Stimulated activated CD8-positive, alpha-beta memory T cell treated with anti-CD3 and anti-CD28 coated beads, Interleukin-4, amount 100 ng/mL, for 4 hours (primary cell): ENCODE measurements at regions not wholly inside any gene's neighbourhood (a gene's known extent, or its start where the extent isn't known, plus 50 kb on each side); places are given as distances from the start of the nearest gene placed in this dataset.

Experiments
- DNase-seq, 2 donors: peaks; one replicate each; pipeline ENCODE4 v3.0.0-alpha.2; 2020; ENCODE audit warnings: low read depth in 2 of 2, low spot score in 1 of 2

DNA sequence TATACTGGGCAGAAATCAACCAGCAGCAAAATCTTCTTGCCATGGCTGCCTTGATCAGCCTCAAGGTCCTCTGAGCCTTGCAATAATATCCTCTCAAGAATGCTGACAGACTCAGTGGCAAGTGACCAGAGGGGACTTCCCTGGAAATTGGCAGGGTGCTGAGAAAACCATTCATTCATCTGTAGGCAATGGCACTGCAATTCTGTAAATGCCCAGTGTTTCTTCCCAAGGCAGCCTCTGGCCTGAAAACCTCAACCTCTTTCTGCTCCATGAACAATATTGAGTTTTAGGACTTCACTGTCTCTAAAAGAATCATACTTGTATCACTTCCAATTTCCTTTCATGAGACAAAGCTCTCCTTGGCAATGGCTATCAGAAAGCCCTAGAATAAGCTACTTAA lies 754.3 kb upstream of the TENM3 start:
- DNase-seq, result no peak

DNA sequence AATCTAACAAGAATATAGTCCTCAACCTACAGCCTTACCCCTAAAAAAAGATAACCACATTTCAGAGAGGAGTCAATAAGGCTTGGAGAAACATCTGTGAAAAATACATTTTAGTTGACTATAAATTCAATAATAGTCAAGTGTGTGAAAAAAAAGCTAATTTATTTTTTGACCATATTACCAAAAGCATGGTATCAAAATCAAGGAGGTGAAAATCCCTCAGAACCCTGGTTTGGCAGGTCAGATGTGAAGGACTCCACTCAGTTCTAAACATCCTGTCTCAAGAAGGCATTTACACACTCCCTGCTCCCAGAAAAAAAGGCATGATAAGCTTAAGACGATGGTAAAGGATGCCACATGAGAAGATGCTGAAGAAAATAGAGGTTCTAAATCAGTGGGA lies 745.1 kb upstream of the TENM3 start:
- no peak for DNase-seq

DNA sequence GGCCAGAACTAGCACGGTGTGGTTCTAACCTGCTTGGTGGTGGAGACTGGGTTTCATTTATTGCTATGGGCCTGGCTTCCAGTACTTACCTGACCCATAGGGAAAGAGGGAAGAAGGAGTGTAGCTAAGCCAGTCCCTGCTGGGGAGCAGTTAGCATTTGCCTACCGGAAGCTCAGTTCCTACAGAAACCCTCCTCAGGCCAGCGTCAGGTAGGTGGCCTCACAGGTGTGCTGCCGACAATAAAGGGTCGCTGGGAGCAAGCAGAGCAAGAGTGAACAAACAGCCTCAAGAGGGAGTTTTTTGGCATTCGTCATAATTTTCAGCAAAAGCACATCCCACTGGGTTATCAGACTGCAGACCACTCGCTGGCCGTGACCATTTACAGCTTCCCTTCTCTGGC lies 740.6 kb upstream of the TENM3 start:
- DNase-seq, result no peak

DNA sequence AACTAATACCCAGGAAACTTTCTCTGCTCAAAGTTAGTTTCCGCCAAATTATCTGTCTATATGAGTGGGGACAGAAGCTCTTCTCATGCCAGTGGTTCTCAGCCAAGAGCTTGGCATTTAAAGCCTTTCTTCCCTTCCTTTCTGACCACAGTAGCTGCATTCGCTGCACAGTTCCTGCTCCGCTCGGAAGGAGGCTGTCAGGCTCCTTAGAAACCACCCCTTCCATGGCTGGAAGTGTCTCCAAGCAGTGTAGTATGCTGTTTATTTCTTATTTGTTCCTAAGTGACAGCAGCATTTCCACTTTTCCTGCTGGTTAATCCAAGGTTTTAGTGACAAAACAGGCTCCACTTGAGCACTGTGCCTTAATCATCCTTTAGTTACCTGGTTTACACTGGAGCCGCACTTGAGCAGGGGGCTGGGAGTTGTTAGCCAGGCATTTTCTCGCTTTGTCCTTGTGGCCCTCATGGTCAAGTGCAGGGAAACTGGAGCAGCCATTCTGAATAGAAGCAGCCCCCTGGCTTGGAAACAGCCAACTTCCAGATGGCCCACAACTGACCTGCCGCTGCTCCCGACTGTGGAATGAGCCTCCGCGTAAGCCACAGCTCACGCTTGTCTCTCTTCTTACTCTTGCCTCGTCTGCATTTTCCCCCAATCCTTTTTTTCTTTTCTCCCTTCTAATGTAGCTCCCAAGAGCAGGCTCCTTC lies 739.4 kb upstream of the TENM3 start:
- no peak for DNase-seq

DNA sequence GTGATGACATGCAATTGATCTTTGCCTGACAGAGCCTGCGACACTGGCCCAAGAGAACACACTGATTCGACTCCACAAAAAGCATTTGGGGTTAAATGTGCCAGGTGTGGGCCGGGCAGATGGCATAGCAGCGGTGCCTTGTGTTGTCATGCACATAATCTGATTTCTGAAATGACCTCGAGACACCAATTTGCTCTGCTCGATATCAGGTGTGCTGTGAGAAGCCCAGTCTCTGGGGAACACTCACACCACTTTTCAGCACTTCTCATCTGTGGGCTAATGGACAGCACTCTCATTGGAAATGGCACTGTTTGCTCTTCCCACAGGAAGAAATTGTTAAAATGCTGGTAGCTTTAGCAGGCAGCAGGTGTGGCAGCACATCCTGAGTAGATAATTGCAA lies 738.3 kb upstream of the TENM3 start:
- DNase-seq, result no peak

DNA sequence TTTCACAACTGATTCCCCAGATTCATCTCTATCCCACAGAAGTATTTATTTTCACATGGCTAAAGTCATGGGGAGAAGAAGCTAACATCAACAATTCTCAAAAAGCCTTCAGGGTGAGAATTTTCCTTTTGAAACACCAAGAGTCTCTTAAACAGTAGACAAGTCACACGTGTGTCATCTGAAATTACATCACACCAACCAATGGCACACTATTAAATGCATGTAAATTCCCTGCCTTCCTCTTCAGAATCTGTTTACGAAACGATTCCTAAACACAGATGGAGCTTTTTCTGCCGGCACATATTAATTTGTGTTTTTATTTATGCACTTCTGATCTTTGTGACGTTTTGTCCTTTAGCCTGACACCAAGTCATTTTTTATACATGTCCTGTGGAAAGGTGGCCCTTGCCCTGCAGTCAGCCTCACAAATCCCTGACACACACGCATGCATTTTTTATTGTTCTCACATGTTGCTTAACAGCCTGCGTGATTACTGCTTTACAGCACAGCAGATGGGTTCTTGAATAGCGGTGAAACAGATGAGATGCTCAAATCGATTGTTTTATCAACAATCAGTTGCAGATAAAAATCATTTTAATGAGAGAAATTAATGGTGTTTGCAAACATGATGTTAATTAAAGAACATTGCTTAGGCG lies 735.9 kb upstream of the TENM3 start:
- no peak for DNase-seq

DNA sequence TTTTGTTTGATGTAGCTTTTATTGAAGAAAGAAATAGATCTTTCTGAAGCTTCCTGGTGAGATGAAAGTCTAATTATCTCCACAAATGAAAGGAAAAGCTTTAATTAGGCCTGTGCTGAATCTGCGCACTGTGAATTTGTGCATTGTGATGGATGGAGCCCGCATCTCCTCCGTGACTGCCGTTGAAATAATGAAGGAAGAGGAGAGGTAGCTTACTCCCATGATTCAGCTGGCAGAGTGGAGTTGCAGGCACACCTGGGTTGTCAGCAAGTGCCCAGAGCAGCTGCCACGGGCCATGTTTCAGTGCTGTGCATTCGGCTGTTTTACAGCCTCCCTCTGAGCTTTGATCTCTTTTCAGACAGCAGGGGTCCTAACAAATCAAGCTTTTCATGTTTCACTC lies 735.3 kb upstream of the TENM3 start:
- no peak for DNase-seq

DNA sequence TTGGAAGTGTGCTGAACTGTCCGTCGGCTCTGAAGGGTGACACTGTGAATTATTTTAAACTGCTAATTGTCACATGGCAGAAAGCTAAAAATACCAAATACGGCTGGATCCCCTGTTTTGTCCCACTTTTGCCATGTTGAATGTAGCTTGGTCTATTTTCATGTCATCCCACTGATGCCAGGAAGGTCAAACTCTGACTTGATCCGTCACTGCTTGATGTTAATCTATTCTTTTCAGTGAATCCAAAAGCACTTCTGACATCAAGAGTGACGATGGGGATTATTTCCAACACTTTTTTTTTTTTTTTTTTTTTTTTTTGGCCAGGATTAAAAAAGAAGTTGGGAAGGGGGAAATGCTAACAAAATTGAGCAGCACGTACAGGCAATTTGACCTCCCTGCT lies 734.6 kb upstream of the TENM3 start:
- DNase-seq, result no peak

DNA sequence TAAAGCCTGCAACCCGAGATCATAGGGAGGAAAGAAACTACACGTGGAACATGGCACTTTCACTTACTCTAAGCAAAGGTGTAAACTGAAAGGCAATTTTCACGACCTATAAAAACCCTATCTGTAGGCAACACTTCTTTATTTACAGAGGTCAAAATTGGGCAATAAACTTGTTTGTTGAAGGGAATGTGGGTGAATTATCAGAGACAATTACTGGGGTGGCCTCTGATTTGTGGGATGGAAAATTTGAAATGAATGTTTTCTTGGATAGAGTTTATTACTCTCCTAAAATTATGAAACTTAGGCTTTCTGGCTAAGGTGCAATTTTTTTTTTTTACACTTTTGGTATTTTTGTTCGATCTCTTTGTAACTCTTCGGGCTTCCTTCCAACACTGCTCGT lies 734.1 kb upstream of the TENM3 start:
- no peak for DNase-seq

DNA sequence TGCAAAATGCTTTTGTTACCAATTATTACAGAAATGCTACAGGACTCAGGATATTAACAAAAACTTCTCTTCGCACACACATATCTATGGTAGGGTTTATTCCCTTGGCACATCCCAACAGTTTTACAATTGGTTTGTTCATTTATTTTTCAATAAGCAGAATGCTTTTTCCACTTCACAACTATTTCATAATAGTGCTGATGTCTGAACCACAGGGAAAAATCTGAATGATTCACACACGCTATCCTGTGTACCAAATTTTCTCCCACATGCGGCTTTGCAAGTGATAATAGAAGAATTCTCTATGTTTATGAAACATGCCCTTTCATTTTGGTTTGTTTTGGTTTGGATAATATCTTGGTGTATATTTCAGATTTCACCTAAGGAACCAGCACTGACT lies 725.7 kb upstream of the TENM3 start:
- DNase-seq, result no peak

DNA sequence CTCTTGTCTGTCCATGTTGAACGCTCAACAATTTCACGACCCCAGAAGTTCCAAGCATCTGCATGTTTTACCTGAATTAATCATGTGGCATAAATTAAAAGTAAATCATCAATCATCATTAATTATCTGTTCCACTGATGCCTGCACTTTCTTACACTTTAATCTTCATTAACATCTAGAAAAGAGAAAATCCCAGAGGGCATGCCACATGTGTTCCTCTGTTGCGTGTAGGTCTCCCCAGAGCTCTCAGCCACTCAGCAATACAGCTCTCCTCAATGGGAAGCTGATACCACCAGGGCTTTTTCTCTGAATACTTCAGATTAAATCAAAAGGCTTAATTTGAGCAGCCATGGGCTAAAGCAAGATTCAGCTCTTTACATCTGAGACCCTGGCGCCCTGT lies 722.4 kb upstream of the TENM3 start:
- DNase-seq, result no peak

DNA sequence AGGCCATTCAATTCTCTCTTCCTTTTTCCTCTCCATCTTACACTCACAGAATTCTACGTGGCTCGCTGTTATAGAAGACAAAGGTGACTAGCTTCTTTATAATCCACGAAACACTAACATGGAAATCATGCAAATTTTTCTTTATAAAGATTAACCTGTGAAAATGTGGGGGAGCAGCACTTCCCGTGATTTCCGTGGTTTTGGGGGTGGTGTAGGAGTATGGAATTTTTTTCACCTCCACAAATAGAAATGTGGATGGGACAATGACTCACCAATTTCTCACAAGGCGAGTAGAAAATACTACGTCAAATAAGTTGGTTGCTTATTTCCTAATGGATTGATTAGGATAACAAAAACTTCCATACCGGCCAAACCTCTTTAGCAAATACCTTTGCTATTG lies 719.2 kb upstream of the TENM3 start:
- no peak for DNase-seq

DNA sequence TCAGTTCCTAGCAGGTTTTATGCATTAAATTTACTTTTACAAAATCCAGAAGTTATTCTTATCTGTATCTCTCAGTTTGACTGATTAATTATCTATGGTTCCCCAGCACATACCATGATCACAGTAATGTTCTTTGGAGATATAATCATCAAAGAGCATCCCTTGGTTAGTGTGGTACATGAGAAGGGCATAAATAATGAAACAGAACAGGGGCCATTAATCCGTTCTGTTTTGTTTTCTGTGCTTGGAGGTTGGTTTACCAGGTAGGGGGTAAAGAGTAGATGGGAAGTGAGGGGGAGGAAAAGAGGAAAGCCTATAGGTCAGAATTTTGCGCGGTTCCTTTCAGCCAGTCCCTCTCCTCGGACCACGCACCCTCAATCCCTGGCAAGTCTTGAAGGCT lies 718.7 kb upstream of the TENM3 start:
- no peak for DNase-seq

DNA sequence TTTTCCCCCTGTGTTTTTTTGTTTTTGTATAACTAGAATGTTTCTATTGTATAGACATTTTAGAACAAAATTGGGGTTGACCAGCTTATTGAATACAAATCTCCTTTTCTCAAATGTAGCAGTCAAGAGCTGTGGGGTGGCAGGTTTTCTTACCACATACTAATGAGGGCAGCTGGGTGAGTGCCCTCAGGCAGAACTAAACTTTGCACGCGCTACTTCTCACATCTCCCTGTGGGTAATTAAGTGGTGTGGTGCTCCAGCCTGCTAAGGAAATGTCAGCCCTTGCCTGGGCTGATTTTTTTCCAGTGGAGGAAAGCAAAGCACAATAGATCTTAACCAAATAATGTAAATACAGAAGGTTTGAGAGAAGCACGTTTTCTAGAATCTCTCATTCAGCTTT lies 717.6 kb upstream of the TENM3 start:
- DNase-seq, result no peak

DNA sequence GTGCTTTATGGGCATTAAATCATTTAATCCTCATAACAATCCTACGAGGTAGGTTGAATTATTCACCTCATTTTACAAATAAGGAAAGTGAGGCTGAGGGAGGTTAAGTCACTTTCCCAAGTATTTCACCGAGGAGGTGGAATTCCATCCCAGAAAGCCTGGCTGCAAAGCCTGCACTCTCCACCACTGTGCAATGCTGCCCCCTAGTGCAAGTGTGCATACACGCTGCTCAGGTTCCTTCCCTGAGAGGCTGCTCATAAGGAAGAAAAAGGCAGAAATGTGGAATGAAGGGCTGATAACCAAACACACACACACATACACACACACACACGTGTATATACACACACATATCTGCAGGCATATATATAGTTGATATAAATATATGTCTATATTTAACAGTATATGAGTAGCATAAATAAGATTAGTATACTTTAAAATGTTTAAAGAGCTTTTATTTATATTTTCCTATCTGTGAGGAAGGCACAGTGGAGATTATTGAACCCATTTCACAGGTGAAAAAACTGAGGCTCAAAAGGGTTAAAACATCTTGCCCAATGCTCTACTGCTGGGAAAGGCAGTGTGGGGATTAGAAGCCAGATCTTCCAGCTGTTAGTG lies 714.5 kb upstream of the TENM3 start:
- no peak for DNase-seq

DNA sequence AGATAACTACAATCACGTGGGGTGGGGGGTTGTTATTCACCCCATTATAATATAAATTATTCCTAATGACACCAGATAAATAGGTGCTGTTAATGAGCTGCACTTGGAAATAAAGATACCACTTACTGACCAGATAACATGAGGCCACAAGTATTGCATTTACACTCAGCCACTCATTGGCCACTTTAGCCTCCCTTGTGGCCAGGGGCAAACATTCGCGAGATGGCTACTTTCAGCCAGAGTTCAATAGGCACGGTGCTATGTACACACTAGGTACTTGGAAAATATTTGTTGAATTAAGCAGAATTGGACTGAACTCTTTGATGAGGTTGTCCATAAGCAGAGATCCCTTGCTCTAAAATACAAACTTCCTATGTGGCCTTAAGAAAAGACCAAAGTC lies 713.7 kb upstream of the TENM3 start:
- no peak for DNase-seq

DNA sequence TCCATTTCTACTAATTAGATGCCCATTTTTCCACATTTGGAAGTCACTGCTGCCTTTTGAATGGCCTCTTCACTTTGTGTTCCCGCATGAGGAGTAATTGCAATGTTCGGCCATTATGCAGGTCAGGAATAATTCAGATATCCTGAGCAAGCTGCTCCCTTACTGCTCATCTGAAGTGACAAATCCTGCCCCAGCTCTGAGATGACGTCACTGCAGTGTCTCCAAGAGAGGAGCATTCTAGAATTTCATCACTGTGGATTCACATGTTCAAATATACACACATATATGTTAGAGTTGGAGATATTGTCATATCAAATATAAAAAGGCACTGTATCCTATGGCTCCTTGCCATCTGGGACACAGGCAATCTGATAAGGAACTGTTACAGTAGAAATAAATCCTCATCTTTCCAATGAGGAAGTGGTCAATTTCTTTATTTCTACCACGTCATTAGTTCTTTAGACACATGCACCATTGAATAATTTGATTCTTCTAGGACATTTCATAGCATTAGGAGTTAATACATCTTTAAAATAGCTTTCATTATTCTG lies 706.9 kb upstream of the TENM3 start:
- DNase-seq, result no peak

DNA sequence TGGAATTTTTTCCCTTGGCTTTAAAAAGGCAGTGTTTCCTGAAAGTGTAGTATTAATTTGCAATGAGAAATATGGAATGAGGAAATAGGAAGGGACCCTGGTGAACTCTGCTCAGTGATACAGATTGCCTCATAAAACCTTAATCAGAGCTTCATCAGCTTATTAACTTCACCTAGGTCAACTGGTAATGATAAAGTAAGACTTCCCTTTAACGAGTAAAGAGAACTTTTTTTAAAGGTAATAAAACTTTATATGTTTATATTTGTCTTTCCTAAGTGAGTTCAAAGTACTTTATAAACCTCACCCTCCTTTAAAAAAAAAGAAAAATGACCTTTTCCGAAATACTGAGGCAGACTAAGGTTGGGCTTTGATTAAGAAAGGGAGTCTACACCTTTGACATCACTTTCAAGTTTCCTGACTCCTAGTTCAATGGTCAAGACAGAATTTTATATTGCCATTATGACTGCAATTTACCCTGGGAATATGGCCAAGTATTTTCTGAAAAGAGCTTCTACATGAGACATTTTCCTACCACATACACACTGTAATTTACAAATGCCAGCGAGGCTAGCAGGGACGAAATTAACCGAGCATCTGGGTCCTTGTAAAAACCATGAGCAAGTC lies 706.3 kb upstream of the TENM3 start:
- DNase-seq, result no peak

DNA sequence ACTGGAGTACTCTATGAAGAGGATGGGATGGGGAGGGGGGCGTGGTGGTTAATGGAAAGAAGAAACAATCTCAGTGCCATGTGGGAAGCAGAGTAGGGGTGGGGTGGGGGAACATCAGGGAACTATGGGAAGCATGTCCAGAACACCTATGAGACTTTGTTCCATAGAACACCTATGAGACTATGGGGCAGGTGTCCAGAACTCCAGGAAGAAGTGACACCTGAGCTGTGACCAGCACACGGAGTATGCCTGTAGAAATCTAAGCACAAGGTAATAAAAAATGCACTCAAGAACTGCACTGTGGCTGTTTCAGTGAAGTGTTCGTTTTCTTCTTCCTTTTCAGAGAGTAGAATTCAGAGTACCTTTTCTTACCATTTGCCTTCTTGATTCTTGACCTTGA lies 704.8 kb upstream of the TENM3 start:
- no peak for DNase-seq

DNA sequence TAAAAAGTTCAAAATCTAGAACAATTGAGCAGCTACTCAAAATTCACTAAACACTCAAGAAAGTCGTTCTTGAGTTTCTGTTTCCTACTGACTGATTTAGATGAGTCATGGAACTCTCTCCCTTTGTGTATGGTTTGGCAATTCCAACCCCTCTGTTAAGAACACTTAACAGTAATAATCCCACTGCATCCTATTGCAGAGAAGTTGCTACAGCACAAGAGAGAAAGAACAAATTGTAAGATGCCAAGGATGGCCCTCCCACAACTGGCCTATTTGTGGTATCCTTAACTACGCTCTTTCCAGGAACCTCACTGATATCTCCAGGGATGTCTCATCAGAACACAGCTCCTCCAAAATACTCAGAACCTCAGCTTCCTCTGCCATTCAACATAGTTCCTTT lies 701.8 kb upstream of the TENM3 start:
- DNase-seq, result no peak

DNA sequence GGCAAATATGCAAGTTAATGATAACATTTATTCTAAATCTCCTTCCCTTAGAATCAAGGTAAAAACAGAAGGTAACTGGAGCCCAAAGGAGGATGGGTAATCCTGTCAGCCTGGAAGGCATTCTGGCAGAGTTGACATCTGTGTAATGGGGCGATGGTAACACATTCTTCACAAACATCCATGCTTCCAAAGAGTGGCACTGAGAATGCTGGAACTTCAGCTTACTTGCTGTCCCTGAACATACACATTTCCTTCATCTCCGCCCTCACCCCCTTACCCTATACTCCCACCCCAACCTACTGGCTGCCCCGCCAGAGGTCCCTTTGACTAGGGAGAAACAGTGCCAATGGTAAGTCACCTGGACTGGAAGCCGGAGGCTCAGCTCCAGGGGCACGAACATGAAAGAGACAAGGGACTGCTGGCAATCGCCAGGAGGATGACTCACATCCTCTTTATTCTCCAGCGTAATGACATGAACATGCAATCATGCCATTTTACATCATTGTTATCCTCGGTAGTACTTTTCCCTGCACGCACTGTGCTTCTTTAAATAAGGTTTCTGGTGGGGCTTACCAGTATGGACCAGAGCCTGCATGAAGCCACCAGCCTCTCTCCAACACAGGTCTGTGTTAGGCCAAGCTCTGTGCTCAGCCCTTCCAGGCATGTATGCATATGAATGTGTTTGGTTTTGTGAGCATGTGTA lies 694.2 kb upstream of the TENM3 start:
- no peak for DNase-seq
